Lower leg skin (tissue), 3 donors: ENCODE measurements at regions not wholly inside any gene's neighbourhood (a gene's known extent, or its start where the extent isn't known, plus 50 kb on each side); places are given as distances from the start of the nearest gene placed in this dataset.

ENCODE experiments used
- CTCF ChIP-seq, 3 donors: fragments of 450-650 bp; IDR thresholded peaks; one replicate each; pipeline ENCODE4 v1.5.1; 2016; ENCODE audit warnings: antibody characterized with exemption in 3 of 3, mild to moderate bottlenecking in 3 of 3, moderate library complexity in 2 of 3
- POLR2A ChIP-seq, 2 donors: fragments of 450-650 bp; IDR thresholded peaks; one replicate each; pipeline ENCODE4 v1.6.1; 2016 to 2017; ENCODE audit warnings: antibody characterized with exemption in 2 of 2, mild to moderate bottlenecking in 1 of 2, moderate library complexity in 1 of 2

- TF ChIP-seq POLR2A (IDR thresholded peaks at IDR 0.05): no peak
- TF ChIP-seq CTCF (IDR thresholded peaks at IDR 0.05): no peak
Measured at GRCh38 chr19:28608292-28608691, 604.7 kb downstream of the UQCRFS1 start.
